PC-9 (cell line): ENCODE measurements at regions not wholly inside any gene's neighbourhood (a gene's known extent, or its start where the extent isn't known, plus 50 kb on each side); places are given as distances from the start of the nearest gene placed in this dataset.
"Not testable (repeated sequence)": the region's sequence is repeated elsewhere in the genome, so short reads cannot be mapped to it uniquely, and the experiment has no call there.

Source experiments
- EZH2 ChIP-seq: fragments of 200-600 bp; sonication (generic); IDR thresholded peaks from 2 replicates; pipeline ENCODE4 v1.8.0; 2017; ENCODE audit warnings: antibody characterized with exemption, low read depth
- TF ChIP-seq, protein P1 (sequence below): fragments of 200-600 bp; sonication (generic); conservative IDR thresholded peaks from 2 replicates; pipeline ENCODE4 v1.6.1; 2017; ENCODE audit warnings: mixed run types, antibody characterized with exemption, mild to moderate bottlenecking, moderate library complexity

- TF ChIP-seq, protein P1, sequence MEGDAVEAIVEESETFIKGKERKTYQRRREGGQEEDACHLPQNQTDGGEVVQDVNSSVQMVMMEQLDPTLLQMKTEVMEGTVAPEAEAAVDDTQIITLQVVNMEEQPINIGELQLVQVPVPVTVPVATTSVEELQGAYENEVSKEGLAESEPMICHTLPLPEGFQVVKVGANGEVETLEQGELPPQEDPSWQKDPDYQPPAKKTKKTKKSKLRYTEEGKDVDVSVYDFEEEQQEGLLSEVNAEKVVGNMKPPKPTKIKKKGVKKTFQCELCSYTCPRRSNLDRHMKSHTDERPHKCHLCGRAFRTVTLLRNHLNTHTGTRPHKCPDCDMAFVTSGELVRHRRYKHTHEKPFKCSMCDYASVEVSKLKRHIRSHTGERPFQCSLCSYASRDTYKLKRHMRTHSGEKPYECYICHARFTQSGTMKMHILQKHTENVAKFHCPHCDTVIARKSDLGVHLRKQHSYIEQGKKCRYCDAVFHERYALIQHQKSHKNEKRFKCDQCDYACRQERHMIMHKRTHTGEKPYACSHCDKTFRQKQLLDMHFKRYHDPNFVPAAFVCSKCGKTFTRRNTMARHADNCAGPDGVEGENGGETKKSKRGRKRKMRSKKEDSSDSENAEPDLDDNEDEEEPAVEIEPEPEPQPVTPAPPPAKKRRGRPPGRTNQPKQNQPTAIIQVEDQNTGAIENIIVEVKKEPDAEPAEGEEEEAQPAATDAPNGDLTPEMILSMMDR = not testable (repeated sequence)
- TF ChIP-seq EZH2 = not testable (repeated sequence)
Measured at GRCh38 chrX:89759076-89759685, 162.5 kb upstream of the TGIF2LX start.
